DOHH2 (cell line): ENCODE measurements at regions not wholly inside any gene's neighbourhood (a gene's known extent, or its start where the extent isn't known, plus 50 kb on each side); places are given as distances from the start of the nearest gene placed in this dataset.

Source experiments
- H3F3A ChIP-seq: fragments of 200-600 bp; sonication (generic), shearing (Covaris generic); 2 replicates; pipeline ENCODE4 v1.6.0; 2016; ENCODE audit warnings: antibody characterized with exemption, mild to moderate bottlenecking; ENCODE audit not compliant: control insufficient read depth, insufficient read depth
- H3K27ac ChIP-seq: fragments of 200-600 bp; sonication (generic); 2 replicates; pipeline ENCODE4 v1.5.1; 2014; ENCODE audit warnings: low read depth, mild to moderate bottlenecking, low read length, moderate library complexity
- H3K27me3 ChIP-seq: fragments of 200-600 bp; sonication (generic); 2 replicates; pipeline ENCODE4 v1.6.1; 2014; ENCODE audit warnings: mild to moderate bottlenecking, low read length, mixed read lengths; ENCODE audit not compliant: control insufficient read depth
- H3K36me3 ChIP-seq: fragments of 200-600 bp; sonication (generic); 2 replicates; pipeline ENCODE4 v1.6.1; 2014; ENCODE audit warnings: mild to moderate bottlenecking, low read length, moderate library complexity, mixed read lengths; ENCODE audit not compliant: control insufficient read depth
- H3K4me1 ChIP-seq: fragments of 200-600 bp; sonication (generic); 2 replicates; pipeline ENCODE4 v1.6.1; 2014; ENCODE audit warnings: mild to moderate bottlenecking, low read length, mixed read lengths; ENCODE audit not compliant: control insufficient read depth
- H3K4me2 ChIP-seq: fragments of 200-600 bp; sonication (generic); 2 replicates; pipeline ENCODE4 v1.6.0; 2014; ENCODE audit warnings: mild to moderate bottlenecking, low read length, moderate library complexity
- H3K4me3 ChIP-seq: fragments of 200-600 bp; sonication (generic); 2 replicates; pipeline ENCODE4 v1.5.1; 2014; ENCODE audit warnings: mild to moderate bottlenecking, low read length, mixed read lengths
- H3K79me2 ChIP-seq: fragments of 200-600 bp; sonication (generic); 2 replicates; pipeline ENCODE4 v1.6.1; 2014; ENCODE audit warnings: mild to moderate bottlenecking, low read length, mixed read lengths; ENCODE audit not compliant: control insufficient read depth
- H3K9me2 ChIP-seq: fragments of 200-600 bp; sonication (generic); replicated peaks from 2 replicates; pipeline ENCODE4 v1.6.1; 2014; ENCODE audit warnings: mild to moderate bottlenecking, low read length, mixed read lengths; ENCODE audit not compliant: control insufficient read depth
- H3K9me3 ChIP-seq: fragments of 200-600 bp; sonication (generic); 2 replicates; pipeline ENCODE4 v1.6.1; 2014; ENCODE audit warnings: antibody characterized with exemption, low read length, mixed read lengths; ENCODE audit not compliant: control insufficient read depth, insufficient read depth
- H4K20me1 ChIP-seq: fragments of 200-600 bp; sonication (generic); 2 replicates; pipeline ENCODE4 v1.6.0; 2014; ENCODE audit warnings: low read depth, mild to moderate bottlenecking, antibody characterized with exemption, low read length, moderate library complexity; ENCODE audit not compliant: control insufficient read depth, insufficient read depth
- EZH2phosphoT487 ChIP-seq: fragments of 200-600 bp; sonication (generic); IDR thresholded peaks from 2 replicates; pipeline ENCODE4 v1.6.1; 2017; ENCODE audit warnings: borderline replicate concordance, mild to moderate bottlenecking, antibody characterized with exemption, low read length, moderate library complexity, mixed read lengths
- TF ChIP-seq, protein P1 (sequence below): fragments of 200-600 bp; sonication (generic); IDR thresholded peaks from one replicate; pipeline ENCODE4 v1.5.1; 2014; ENCODE audit warnings: antibody characterized with exemption, mild to moderate bottlenecking, low read depth, low read length; ENCODE audit not compliant: poor library complexity, severe bottlenecking

DNA sequence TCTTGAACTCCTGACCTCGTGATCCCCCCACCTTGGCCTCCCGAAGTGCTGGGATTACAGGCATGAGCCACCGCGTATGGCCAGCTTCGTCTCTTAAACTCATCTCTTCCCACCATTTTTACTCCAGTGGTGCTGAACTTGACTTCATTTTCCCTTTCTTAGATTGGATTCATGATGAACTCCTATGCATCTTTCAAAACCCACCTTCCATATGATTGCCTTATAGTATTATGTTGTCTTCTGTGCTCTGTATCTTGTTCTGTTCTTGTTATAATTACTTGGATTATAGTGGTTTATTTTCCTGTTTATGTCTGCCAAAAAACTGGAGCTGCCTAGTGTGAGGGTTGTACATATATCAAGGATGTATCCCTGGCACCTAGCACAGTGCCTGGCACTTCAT is 110.8 kb upstream of the GADD45A start:
- Histone ChIP-seq H3K4me2 (no peak overlapping the region), H3K9me2 (no peaks in the 10 kb centered on the region), H3K27ac (no peak overlapping the region), H3K79me2 (no peaks in the 10 kb centered on the region), H3K27me3 (0 out of 2 replicates have a peak, but pooled peaks cover 7% of the 10 kb centered on the region), H3K4me3 (no peak overlapping the region), H3F3A (no peaks in the 10 kb centered on the region), H3K36me3 (no peaks in the 10 kb centered on the region), H3K4me1 (no peaks in the 10 kb centered on the region), H3K9me3 (no peaks in the 10 kb centered on the region), H4K20me1 (no peaks in the 10 kb centered on the region)
- no peak for TF ChIP-seq EZH2phosphoT487
- TF ChIP-seq, protein P1, sequence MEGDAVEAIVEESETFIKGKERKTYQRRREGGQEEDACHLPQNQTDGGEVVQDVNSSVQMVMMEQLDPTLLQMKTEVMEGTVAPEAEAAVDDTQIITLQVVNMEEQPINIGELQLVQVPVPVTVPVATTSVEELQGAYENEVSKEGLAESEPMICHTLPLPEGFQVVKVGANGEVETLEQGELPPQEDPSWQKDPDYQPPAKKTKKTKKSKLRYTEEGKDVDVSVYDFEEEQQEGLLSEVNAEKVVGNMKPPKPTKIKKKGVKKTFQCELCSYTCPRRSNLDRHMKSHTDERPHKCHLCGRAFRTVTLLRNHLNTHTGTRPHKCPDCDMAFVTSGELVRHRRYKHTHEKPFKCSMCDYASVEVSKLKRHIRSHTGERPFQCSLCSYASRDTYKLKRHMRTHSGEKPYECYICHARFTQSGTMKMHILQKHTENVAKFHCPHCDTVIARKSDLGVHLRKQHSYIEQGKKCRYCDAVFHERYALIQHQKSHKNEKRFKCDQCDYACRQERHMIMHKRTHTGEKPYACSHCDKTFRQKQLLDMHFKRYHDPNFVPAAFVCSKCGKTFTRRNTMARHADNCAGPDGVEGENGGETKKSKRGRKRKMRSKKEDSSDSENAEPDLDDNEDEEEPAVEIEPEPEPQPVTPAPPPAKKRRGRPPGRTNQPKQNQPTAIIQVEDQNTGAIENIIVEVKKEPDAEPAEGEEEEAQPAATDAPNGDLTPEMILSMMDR, result no peak

DNA sequence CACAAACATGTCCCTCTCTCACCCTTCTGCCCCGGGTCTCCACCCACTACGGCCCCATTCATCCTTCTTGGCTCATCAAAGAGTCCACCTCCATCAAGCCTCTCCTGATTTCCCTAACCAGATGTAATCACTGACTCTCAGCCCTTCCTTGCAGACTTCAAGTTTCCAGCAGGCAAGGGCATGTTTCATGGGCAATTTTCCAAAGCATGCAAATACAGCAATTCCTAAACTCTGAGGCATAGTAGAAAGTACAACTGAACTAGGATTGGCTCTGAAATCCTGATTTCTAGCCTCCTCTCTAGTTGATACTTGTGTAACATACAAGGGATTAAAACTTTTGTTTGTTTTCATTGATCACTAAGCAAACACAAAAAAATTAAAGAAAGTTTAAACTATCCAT is 109.1 kb upstream of the GADD45A start:
- no peaks in the 10 kb centered on the region for H3F3A ChIP-seq
- no peak overlapping the region for H3K27ac ChIP-seq
- no peak for TF ChIP-seq EZH2phosphoT487
- TF ChIP-seq, protein P1, result no peak

DNA sequence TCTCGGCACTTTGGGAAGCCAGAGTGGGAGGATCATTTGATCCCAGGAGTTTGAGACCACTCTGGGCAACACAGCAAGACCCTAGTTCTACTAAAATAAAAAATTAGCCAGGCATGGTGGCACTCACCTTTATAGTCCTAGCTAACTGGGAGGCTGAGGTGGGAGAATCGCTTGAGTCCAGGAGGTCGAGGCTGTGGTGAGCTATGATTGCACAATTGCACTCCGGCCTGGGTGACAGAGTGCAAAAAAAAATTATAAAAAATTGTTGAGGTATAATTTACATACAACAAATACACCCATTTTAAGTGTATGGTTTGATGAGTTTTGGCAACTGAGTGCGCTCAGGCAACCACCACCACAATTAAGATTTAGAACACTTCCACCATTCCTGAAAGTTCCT is 108.5 kb upstream of the GADD45A start:
- no peak for TF ChIP-seq EZH2phosphoT487
- TF ChIP-seq, protein P1, result no peak
- Histone ChIP-seq H3K4me2 (no peak overlapping the region), H4K20me1 (no peaks in the 10 kb centered on the region), H3K4me3 (no peak overlapping the region), H3F3A (no peaks in the 10 kb centered on the region), H3K9me2 (no peaks in the 10 kb centered on the region), H3K9me3 (no peaks in the 10 kb centered on the region), H3K27ac (no peak overlapping the region), H3K79me2 (no peaks in the 10 kb centered on the region), H3K36me3 (no peaks in the 10 kb centered on the region), H3K27me3 (0 out of 2 replicates have a peak, but pooled peaks cover 1% of the 10 kb centered on the region), H3K4me1 (no peaks in the 10 kb centered on the region)

More for the DNA sequence above, 109.1 kb upstream of the GADD45A start:
- H3K4me1 ChIP-seq, result no peaks in the 10 kb centered on the region
- H3K4me3 ChIP-seq, result no peak overlapping the region
- H3K27me3 ChIP-seq, result 0 out of 2 replicates have a peak, but pooled peaks cover 3% of the 10 kb centered on the region
- no peaks in the 10 kb centered on the region for H3K79me2 ChIP-seq
- H4K20me1 ChIP-seq, result no peaks in the 10 kb centered on the region
- no peak overlapping the region for H3K4me2 ChIP-seq
- H3K9me2 ChIP-seq, result no peaks in the 10 kb centered on the region
- no peaks in the 10 kb centered on the region for H3K9me3 ChIP-seq
- no peaks in the 10 kb centered on the region for H3K36me3 ChIP-seq

DNA sequence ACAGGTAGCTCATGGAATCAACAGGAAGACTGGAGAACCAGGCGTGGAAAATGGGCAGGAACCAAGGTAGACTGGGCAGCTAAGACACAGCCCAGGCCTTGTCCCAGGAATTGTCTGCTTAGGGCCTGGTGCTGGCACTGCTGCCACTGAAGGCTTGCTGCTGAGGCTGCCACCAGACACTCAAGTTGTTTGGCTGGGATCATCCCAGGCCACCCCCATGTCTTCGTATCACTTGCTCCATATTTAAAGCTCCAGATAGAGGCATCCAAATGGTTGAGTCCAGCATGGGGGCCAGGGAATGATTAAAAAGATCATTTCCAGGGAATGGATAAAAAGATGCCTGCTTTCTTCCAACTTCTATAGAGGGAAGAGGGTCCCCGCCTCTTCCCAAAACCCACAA is 107.4 kb upstream of the GADD45A start:
- H3F3A ChIP-seq, result no peaks in the 10 kb centered on the region
- H3K4me3 ChIP-seq, result no peak overlapping the region
- TF ChIP-seq, protein P1, result no peak
- no peak for TF ChIP-seq EZH2phosphoT487
- H3K4me2 ChIP-seq, result no peak overlapping the region
- no peaks in the 10 kb centered on the region for H3K4me1 ChIP-seq
- H3K27me3 ChIP-seq, result no peaks in the 10 kb centered on the region
- H3K79me2 ChIP-seq, result no peaks in the 10 kb centered on the region
- H3K9me2 ChIP-seq, result no peaks in the 10 kb centered on the region
- H3K36me3 ChIP-seq, result no peaks in the 10 kb centered on the region
- no peaks in the 10 kb centered on the region for H4K20me1 ChIP-seq
- H3K27ac ChIP-seq, result no peak overlapping the region
- no peaks in the 10 kb centered on the region for H3K9me3 ChIP-seq
